ENCODE measurements at regions not wholly inside any gene's neighbourhood (a gene's known extent, or its start where the extent isn't known, plus 50 kb on each side); places are given as distances from the start of the nearest gene placed in this dataset.

GRCh38 chr11:134560066-134560465, 148.0 kb upstream of the B3GAT1 start:
- Histone ChIP-seq H3K36me3 (no peaks in the 10 kb centered on the region), H3K4me3 (no peak overlapping the region), H3K27me3 (no peaks in the 10 kb centered on the region), H3K4me1 (no peaks in the 10 kb centered on the region), H3K27ac (no peak overlapping the region), H3K9me3 (no peaks in the 10 kb centered on the region)
- peak; percentile 72 to 74 for DNase-seq (ENCODE audit: extremely low spot score in 2 of 2)
- TF ChIP-seq, protein P1, sequence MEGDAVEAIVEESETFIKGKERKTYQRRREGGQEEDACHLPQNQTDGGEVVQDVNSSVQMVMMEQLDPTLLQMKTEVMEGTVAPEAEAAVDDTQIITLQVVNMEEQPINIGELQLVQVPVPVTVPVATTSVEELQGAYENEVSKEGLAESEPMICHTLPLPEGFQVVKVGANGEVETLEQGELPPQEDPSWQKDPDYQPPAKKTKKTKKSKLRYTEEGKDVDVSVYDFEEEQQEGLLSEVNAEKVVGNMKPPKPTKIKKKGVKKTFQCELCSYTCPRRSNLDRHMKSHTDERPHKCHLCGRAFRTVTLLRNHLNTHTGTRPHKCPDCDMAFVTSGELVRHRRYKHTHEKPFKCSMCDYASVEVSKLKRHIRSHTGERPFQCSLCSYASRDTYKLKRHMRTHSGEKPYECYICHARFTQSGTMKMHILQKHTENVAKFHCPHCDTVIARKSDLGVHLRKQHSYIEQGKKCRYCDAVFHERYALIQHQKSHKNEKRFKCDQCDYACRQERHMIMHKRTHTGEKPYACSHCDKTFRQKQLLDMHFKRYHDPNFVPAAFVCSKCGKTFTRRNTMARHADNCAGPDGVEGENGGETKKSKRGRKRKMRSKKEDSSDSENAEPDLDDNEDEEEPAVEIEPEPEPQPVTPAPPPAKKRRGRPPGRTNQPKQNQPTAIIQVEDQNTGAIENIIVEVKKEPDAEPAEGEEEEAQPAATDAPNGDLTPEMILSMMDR (IDR thresholded peaks at IDR 0.05), result no peak
- TF ChIP-seq POLR2A (IDR thresholded peaks at IDR 0.05) (no peak), POLR2AphosphoS5 (IDR thresholded peaks at IDR 0.05; ENCODE audit: insufficient read depth in 1 of 2, low read depth in 1 of 2) (no peak)
- intact Hi-C loops (cut with DNase I), result no loop called here

DNA sequence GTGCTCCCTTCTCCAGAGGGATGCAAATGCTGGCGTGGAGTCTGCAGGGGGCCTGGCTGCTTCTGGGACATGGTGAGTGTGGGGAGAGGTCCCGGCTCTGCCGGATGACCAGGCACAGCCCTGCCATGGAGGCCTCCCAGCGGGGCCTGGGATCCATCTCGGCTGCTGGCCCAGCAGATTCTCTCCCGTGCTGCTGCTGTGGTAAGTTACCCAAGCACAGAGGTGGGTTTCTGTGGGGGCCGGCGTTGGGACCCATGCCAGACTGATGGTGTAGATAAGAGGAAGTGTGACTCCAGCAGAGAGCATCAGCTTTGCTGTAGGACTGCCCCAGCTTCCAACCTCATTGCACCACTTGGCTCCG, 147.5 kb upstream of the B3GAT1 start:
- peak; percentile 76 to 88 for DNase-seq (ENCODE audit: extremely low spot score in 2 of 2)
- H3K36me3 ChIP-seq, result no peaks in the 10 kb centered on the region
- intact Hi-C loops (cut with DNase I), result no loop called here
- H3K4me3 ChIP-seq, result no peak overlapping the region
- no peak overlapping the region for H3K27ac ChIP-seq
- no peaks in the 10 kb centered on the region for H3K27me3 ChIP-seq
- TF ChIP-seq POLR2AphosphoS5 (IDR thresholded peaks at IDR 0.05; ENCODE audit: insufficient read depth in 1 of 2, low read depth in 1 of 2), result no peak
- TF ChIP-seq, protein P1 (IDR thresholded peaks at IDR 0.05), result no peak
- TF ChIP-seq POLR2A (IDR thresholded peaks at IDR 0.05), result no peak
- no peaks in the 10 kb centered on the region for H3K4me1 ChIP-seq
- no peaks in the 10 kb centered on the region for H3K9me3 ChIP-seq

DNA sequence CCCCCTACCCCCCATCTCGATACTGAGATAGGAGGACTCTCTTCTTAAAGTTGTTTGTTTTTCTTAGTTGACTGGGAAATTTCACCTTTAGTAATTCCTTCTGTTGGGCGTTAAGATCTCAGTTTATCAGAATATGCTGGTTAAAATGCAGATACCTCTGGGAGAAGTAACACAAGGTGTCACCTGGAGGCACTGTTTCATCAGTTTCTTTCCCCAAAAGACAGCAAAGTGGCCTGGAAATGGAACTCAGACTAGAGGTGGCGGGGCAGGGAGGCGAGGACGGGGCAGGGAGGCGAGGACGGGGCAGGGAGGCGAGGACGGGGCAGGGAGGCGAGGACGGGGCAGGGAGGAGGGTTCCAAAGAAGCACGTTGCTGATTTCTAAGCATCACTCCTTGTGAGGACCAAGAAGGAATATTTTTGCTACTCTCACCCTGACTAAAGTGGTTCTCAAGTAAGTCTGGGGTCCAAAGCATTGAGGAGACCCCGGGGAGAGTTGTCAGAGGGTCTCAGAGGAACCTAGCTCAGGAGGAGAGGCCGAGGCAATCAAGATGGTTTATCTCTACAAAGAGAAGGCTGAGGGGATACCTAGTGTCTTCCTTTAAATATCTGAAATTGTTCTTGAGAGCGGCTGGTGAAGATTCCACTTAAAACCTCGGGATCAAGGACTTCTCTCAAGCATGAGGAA, 147.0 kb upstream of the B3GAT1 start:
- intact Hi-C loops (cut with DNase I), result no loop called here
- Histone ChIP-seq H3K36me3 (no peaks in the 10 kb centered on the region), H3K27me3 (no peaks in the 10 kb centered on the region), H3K9me3 (no peaks in the 10 kb centered on the region), H3K4me3 (no peak overlapping the region), H3K27ac (no peak overlapping the region), H3K4me1 (no peaks in the 10 kb centered on the region)
- DNase-seq (ENCODE audit: extremely low spot score in 2 of 2), result no peak
- TF ChIP-seq, protein P1 (IDR thresholded peaks at IDR 0.05), result no peak
- TF ChIP-seq POLR2AphosphoS5 (IDR thresholded peaks at IDR 0.05; ENCODE audit: insufficient read depth in 1 of 2, low read depth in 1 of 2), result no peak
- no peak for TF ChIP-seq POLR2A (IDR thresholded peaks at IDR 0.05)

GRCh38 chr11:134558258-134558835, 146.3 kb upstream of the B3GAT1 start:
- no peaks in the 10 kb centered on the region for H3K9me3 ChIP-seq
- H3K36me3 ChIP-seq, result no peaks in the 10 kb centered on the region
- TF ChIP-seq POLR2AphosphoS5 (IDR thresholded peaks at IDR 0.05; ENCODE audit: insufficient read depth in 1 of 2, low read depth in 1 of 2) (no peak), POLR2A (IDR thresholded peaks at IDR 0.05) (no peak)
- TF ChIP-seq, protein P1 (IDR thresholded peaks at IDR 0.05), result no peak
- DNase-seq (ENCODE audit: extremely low spot score in 2 of 2), result peak; percentile 64 to 90
- H3K27ac ChIP-seq, result no peak overlapping the region
- intact Hi-C loops (cut with DNase I), result no loop called here
- H3K4me3 ChIP-seq, result no peak overlapping the region
- H3K27me3 ChIP-seq, result no peaks in the 10 kb centered on the region
- H3K4me1 ChIP-seq, result no peaks in the 10 kb centered on the region

- H3K27me3 ChIP-seq, result no peaks in the 10 kb centered on the region
- no peaks in the 10 kb centered on the region for H3K9me3 ChIP-seq
- H3K4me3 ChIP-seq, result no peak overlapping the region
- H3K36me3 ChIP-seq, result no peaks in the 10 kb centered on the region
- peak; percentile 40 to 52 for DNase-seq (ENCODE audit: extremely low spot score in 2 of 2)
- no peak overlapping the region for H3K27ac ChIP-seq
- intact Hi-C loops (cut with DNase I), result no loop called here
- no peaks in the 10 kb centered on the region for H3K4me1 ChIP-seq
- TF ChIP-seq, protein P1 (IDR thresholded peaks at IDR 0.05), result no peak
- TF ChIP-seq POLR2AphosphoS5 (IDR thresholded peaks at IDR 0.05; ENCODE audit: insufficient read depth in 1 of 2, low read depth in 1 of 2), result no peak
- TF ChIP-seq POLR2A (IDR thresholded peaks at IDR 0.05), result no peak
Observed at GRCh38 chr11:134557571-134558257, 145.7 kb upstream of the B3GAT1 start.
